ENCODE measurements at regions not wholly inside any gene's neighbourhood (a gene's known extent, or its start where the extent isn't known, plus 50 kb on each side); places are given as distances from the start of the nearest gene placed in this dataset.

- no peak for TF ChIP-seq CTCF (IDR thresholded peaks at IDR 0.05)
- no peak for TF ChIP-seq EZH2 (IDR thresholded peaks at IDR 0.05)
- no peak for TF ChIP-seq EZH2phosphoT487 (IDR thresholded peaks at IDR 0.05)
Measured at GRCh38 chr12:75602106-75602505, 90.7 kb upstream of the KRR1 start.
